ENCODE measurements at regions not wholly inside any gene's neighbourhood (a gene's known extent, or its start where the extent isn't known, plus 50 kb on each side); places are given as distances from the start of the nearest gene placed in this dataset.
A peak's percentile ranks its signal among the peaks of the same experiment; 100 is the strongest.
"Not testable (repeated sequence)": the region's sequence is repeated elsewhere in the genome, so short reads cannot be mapped to it uniquely, and the experiment has no call there.

- no peak for DNase-seq
Observed at GRCh38 chr6:40881501-40881900, 157.5 kb downstream of the UNC5CL start.

GRCh38 chr6:40880906-40881305 lies 158.1 kb downstream of the UNC5CL start:
- DNase-seq, result no peak

- DNase-seq, result no peak
Observed at GRCh38 chr6:40879169-40879568, 159.9 kb downstream of the UNC5CL start.

- DNase-seq, result no peak
Observed at GRCh38 chr6:40877362-40877761, 161.7 kb downstream of the UNC5CL start.

- DNase-seq, result no peak
Observed at GRCh38 chr6:40876336-40876735, 162.7 kb downstream of the UNC5CL start.

- no peak for DNase-seq
Observed at GRCh38 chr6:40874495-40874894, 164.5 kb downstream of the UNC5CL start.

- DNase-seq, result no peak
Observed at GRCh38 chr6:40871424-40871823, 167.6 kb downstream of the UNC5CL start.

- DNase-seq, result not testable (repeated sequence)
Observed at GRCh38 chr6:40868089-40868865, 170.7 kb downstream of the UNC5CL start.

- not testable (repeated sequence) for DNase-seq
Observed at GRCh38 chr6:40867527-40867926, 171.5 kb downstream of the UNC5CL start.

- not testable (repeated sequence) for DNase-seq
Observed at GRCh38 chr6:40865259-40865658, 173.8 kb downstream of the UNC5CL start.

GRCh38 chr6:40860443-40860842 lies 178.6 kb downstream of the UNC5CL start:
- no peak for DNase-seq

- no peak for DNase-seq
Observed at GRCh38 chr6:40856271-40856670, 182.8 kb downstream of the UNC5CL start.

- no peak for DNase-seq
Observed at GRCh38 chr6:40855168-40855880, 183.7 kb downstream of the UNC5CL start.

GRCh38 chr6:40854592-40854991 lies 184.4 kb downstream of the UNC5CL start:
- no peak for DNase-seq

GRCh38 chr6:40852779-40853373 lies 186.1 kb downstream of the UNC5CL start:
- DNase-seq, result no peak

GRCh38 chr6:40849546-40849945 lies 189.5 kb downstream of the UNC5CL start:
- DNase-seq, result no peak

- DNase-seq, result no peak
Observed at GRCh38 chr6:40848868-40849514, 190.0 kb downstream of the UNC5CL start.

GRCh38 chr6:40848038-40848437 lies 191.0 kb downstream of the UNC5CL start:
- DNase-seq, result no peak

GRCh38 chr6:40845553-40845952 lies 193.5 kb downstream of the UNC5CL start:
- no peak for DNase-seq

- DNase-seq, result no peak
Observed at GRCh38 chr6:40844246-40844645, 194.8 kb downstream of the UNC5CL start.

GRCh38 chr6:40841721-40842120 lies 197.3 kb downstream of the UNC5CL start:
- no peak for DNase-seq

- DNase-seq, result peak; percentile 35
Observed at GRCh38 chr6:40832691-40833090, 206.3 kb downstream of the UNC5CL start.

- no peak for DNase-seq
Observed at GRCh38 chr6:40831381-40831780, 207.6 kb downstream of the UNC5CL start.

Measured in DMS79 (cell line).